ENCODE measurements at regions not wholly inside any gene's neighbourhood (a gene's known extent, or its start where the extent isn't known, plus 50 kb on each side); places are given as distances from the start of the nearest gene placed in this dataset.

- no peak for TF ChIP-seq CTCF (IDR thresholded peaks at IDR 0.05 in 2 of 3, conservative IDR thresholded peaks at IDR 0.05 in 1 of 3; ENCODE audit: borderline replicate concordance in 1 of 3, insufficient read depth in 1 of 3, low read depth in 2 of 3, low read length in 2 of 3)
- TF ChIP-seq POLR2A (IDR thresholded peaks at IDR 0.05; ENCODE audit: borderline replicate concordance, extremely low read depth, insufficient read depth, insufficient read length), result no peak
- no peak for TF ChIP-seq YY1 (IDR thresholded peaks at IDR 0.05; ENCODE audit: extremely low read depth, insufficient replicate concordance, low read depth, low read length)
- TF ChIP-seq POLR2AphosphoS5 (IDR thresholded peaks at IDR 0.05; ENCODE audit: low read depth, low read length), result no peak
- TF ChIP-seq EZH2 (IDR thresholded peaks at IDR 0.05), result no peak
- TF ChIP-seq ZNF274 (IDR thresholded peaks at IDR 0.05; ENCODE audit: low read depth, low read length), result no peak
- TF ChIP-seq ZBTB33 (IDR thresholded peaks at IDR 0.05; ENCODE audit: extremely low read depth, insufficient replicate concordance, low read length), result no peak
These were observed 98.6 kb upstream of the HDAC9 start for GRCh38 chr7:18396953-18397352.
